ENCODE measurements at regions not wholly inside any gene's neighbourhood (a gene's known extent, or its start where the extent isn't known, plus 50 kb on each side); places are given as distances from the start of the nearest gene placed in this dataset.

DNA sequence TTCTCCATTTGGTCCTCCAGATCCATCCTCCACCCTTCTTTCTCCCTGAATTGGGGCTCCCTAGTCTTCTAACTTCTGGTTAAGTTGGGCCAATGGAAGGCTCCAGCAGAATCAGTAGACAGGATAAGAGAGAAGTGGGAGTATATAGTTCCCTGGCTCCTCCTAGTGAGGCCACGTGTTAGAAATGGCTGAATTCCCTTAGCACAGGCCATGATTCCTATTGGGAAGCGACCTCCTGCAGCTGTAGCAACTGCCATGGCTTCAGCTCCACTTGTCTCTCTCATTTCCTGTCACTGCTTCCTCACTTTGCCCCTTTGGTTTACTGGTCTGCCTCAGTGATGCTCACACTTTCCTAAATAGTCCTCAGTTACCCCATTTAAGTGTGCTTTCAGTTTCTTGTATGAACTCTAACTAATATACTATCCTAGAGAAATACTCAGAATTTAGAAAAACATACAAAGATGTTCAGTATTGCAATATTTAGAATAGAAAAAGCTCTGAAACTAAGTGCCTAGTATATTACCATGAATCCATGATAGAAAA lies 104.8 kb upstream of the SMARCA2 start:
- TF ChIP-seq, protein P1, sequence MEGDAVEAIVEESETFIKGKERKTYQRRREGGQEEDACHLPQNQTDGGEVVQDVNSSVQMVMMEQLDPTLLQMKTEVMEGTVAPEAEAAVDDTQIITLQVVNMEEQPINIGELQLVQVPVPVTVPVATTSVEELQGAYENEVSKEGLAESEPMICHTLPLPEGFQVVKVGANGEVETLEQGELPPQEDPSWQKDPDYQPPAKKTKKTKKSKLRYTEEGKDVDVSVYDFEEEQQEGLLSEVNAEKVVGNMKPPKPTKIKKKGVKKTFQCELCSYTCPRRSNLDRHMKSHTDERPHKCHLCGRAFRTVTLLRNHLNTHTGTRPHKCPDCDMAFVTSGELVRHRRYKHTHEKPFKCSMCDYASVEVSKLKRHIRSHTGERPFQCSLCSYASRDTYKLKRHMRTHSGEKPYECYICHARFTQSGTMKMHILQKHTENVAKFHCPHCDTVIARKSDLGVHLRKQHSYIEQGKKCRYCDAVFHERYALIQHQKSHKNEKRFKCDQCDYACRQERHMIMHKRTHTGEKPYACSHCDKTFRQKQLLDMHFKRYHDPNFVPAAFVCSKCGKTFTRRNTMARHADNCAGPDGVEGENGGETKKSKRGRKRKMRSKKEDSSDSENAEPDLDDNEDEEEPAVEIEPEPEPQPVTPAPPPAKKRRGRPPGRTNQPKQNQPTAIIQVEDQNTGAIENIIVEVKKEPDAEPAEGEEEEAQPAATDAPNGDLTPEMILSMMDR (IDR thresholded peaks at IDR 0.05; ENCODE audit: insufficient read depth, low read length, poor library complexity, severe bottlenecking): no peak
- no peak for TF ChIP-seq EZH2phosphoT487 (conservative IDR thresholded peaks at IDR 0.05; ENCODE audit: low read length)
